ENCODE measurements at regions not wholly inside any gene's neighbourhood (a gene's known extent, or its start where the extent isn't known, plus 50 kb on each side); places are given as distances from the start of the nearest gene placed in this dataset.
A peak's percentile ranks its signal among the peaks of the same experiment; 100 is the strongest.

- Histone ChIP-seq H3K27me3 (no peaks in the 10 kb centered on the region), H3K4me3 (no peak overlapping the region), H3K9me3 (no peaks in the 10 kb centered on the region), H3K36me3 (no peaks in the 10 kb centered on the region)
- DNase-seq = no peak
These were observed 350.8 kb downstream of the FBXO8 start for GRCh38 chr4:173932701-173933100.

GRCh38 chr4:173930329-173930967, 353.0 kb downstream of the FBXO8 start:
- H3K4me3 ChIP-seq = no peak overlapping the region
- H3K36me3 ChIP-seq = no peaks in the 10 kb centered on the region
- no peaks in the 10 kb centered on the region for H3K27me3 ChIP-seq
- DNase-seq = no peak
- H3K9me3 ChIP-seq = no peaks in the 10 kb centered on the region

DNA sequence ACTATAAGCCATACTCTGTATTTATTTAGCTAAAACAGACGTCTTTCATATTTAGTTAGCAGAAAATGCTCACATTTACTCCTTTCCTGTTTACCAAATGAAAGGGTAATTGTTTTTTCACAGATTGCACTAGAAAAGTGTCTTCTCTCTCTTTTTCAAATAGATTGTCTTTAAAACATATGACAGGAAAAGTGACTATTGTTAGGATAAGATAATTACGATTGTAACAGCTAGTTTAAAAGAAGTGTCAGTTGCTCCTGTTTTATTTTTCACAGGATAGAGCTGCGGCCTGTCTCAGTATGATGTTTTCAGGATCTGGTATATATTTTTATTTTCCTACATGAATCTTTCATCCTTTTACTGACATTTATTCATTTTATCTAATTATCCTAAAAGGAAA, 353.5 kb downstream of the FBXO8 start:
- Histone ChIP-seq H3K27me3 (no peaks in the 10 kb centered on the region), H3K36me3 (no peaks in the 10 kb centered on the region), H3K9me3 (no peaks in the 10 kb centered on the region), H3K4me3 (no peak overlapping the region)
- DNase-seq = no peak

DNA sequence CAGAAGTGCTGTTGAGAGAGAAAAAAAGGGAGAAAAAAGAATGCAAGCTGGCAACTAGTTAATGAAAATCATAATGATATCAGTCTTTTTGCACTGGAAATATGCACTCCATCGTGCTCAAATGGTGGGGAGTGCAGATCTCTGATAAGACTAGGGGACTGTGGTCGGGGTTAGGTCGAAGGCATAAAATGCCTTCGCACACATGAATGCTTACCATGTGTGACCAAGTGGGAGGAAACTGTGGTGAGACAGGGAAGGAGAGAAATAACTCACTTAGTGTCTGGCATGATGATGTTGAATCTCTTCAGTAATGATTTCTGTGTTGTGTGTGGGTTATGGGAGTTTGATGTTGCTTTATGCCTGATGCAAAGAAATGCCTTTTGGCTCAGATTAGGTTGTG, 358.9 kb downstream of the FBXO8 start:
- H3K36me3 ChIP-seq = no peaks in the 10 kb centered on the region
- H3K27me3 ChIP-seq = no peaks in the 10 kb centered on the region
- no peaks in the 10 kb centered on the region for H3K9me3 ChIP-seq
- no peak overlapping the region for H3K4me3 ChIP-seq
- DNase-seq = no peak

DNA sequence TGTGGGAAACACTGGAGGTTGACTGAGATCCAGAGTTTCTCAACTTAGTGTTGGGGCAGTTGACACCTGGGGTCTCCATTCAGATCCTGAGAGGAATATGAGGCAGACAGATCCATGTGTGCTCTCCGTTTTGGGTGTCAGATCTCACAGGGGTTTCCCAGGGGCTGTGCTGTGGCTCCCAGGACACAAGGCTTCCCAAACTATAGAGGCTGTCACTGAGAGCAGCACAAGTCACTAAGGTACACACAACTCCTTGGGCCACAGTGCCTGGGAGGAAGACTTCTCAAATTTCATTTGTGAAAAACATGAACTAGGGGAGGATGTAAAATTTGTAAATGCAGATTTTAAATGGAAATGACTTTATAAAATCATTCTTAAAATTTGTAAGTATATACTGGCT, 363.6 kb downstream of the FBXO8 start:
- no peak overlapping the region for H3K4me3 ChIP-seq
- no peaks in the 10 kb centered on the region for H3K27me3 ChIP-seq
- no peaks in the 10 kb centered on the region for H3K9me3 ChIP-seq
- no peaks in the 10 kb centered on the region for H3K36me3 ChIP-seq
- DNase-seq = no peak

GRCh38 chr4:173919196-173919595, 364.3 kb downstream of the FBXO8 start:
- DNase-seq = no peak
- H3K4me3 ChIP-seq = no peak overlapping the region

DNA sequence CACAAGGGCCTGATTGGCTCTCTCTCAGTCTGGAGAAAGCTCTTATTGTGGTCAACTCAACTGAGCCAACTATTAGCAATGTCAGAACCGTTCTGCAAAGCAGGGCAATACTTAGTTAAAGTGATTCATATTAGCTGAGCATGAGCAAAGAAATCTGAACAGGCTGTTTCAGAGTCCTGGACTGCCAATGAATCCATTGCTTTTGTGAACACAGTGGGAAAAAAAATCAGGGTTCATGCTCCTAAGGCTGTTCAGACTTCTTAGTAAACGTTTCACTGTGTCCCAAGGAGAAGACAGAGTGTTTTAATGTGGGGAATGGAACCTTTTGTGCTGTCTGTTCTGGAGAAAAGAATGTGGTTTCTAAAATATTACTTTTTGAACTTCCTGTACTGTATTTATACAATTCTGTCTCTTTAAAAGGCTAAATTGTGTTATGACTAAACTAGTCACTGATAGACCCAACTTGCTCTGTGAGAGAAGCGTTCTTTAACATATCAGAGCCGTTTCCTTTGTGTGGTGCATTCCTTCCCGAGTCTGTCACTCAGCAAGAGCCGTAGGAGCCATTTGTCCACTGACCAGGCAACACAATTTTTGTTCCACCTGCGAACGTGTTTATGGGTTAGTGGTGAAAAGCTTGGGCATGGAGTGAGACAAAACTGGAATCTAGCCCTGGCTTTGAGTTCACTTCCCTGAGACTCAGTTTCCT, 366.1 kb downstream of the FBXO8 start:
- H3K27me3 ChIP-seq = no peaks in the 10 kb centered on the region
- peak; percentile 4 for DNase-seq
- no peak overlapping the region for H3K4me3 ChIP-seq
- no peaks in the 10 kb centered on the region for H3K9me3 ChIP-seq
- no peaks in the 10 kb centered on the region for H3K36me3 ChIP-seq

More at GRCh38 chr4:173919196-173919595, 364.3 kb downstream of the FBXO8 start:
- Histone ChIP-seq H3K9me3 (no peaks in the 10 kb centered on the region), H3K27me3 (no peaks in the 10 kb centered on the region), H3K36me3 (no peaks in the 10 kb centered on the region)

DNA sequence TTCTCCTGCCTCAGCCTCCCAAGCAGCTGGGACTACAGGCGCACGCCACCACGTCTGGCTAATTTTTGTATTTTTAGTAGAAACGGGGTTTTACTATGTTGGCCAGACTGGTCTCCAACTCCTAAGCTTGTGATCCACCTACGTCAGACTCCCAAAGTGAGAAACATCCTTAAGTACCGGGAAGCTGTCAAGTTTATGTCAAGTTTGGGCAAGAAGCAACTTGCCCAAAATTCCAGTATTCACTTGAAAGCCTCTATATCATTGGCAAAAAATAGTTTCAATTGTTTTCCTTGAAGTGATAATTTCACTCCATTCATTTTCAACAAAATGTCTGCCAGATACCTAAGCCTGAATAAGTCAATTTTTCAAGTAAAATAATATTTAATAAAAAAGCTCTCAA, 370.0 kb downstream of the FBXO8 start:
- Histone ChIP-seq H3K27me3 (no peaks in the 10 kb centered on the region), H3K4me3 (no peak overlapping the region), H3K9me3 (no peaks in the 10 kb centered on the region), H3K36me3 (no peaks in the 10 kb centered on the region)
- DNase-seq = no peak

GRCh38 chr4:173912384-173912783, 371.1 kb downstream of the FBXO8 start:
- no peaks in the 10 kb centered on the region for H3K36me3 ChIP-seq
- H3K4me3 ChIP-seq = no peak overlapping the region
- H3K27me3 ChIP-seq = no peaks in the 10 kb centered on the region
- no peaks in the 10 kb centered on the region for H3K9me3 ChIP-seq
- DNase-seq = no peak

DNA sequence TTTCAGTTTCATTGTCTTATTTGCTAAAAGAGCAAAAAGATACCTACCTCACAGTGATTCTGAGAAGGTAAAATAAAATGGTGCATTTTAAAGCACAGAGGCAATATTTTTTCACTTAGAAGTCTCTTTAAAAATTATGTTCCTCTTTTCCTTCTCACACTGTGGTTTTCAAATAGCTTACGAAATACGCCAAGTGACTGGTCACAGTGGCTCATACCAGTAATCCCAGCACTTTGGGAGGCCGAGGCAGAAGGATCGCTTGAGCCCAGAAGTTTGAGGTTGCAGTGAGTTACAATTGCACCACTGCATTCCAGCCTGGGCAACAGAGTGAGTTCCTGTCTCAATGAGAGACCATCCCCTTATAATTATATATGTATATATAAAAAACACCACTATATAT, 372.6 kb downstream of the FBXO8 start:
- Histone ChIP-seq H3K27me3 (no peaks in the 10 kb centered on the region), H3K36me3 (no peaks in the 10 kb centered on the region), H3K9me3 (no peaks in the 10 kb centered on the region), H3K4me3 (no peak overlapping the region)
- DNase-seq = no peak

DNA sequence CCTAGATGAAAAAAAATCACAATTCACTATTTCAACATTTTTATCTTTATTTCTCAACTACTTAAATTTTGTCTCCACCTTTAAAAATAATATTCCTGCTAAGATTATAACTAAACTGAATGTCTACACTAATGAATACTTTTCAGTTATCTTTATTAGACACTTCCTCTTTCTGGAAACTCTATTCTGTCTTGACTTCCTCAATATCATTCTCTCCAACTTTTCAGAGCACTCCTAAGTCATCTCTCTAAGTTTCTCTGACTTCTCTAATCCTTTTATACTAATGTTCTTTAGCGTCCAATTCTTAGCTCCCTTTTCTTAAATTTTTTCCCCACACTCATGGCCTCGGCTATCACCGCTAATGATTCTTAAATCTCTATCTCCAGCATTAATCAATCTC, 374.2 kb downstream of the FBXO8 start:
- Histone ChIP-seq H3K36me3 (no peaks in the 10 kb centered on the region), H3K4me3 (no peak overlapping the region), H3K9me3 (no peaks in the 10 kb centered on the region), H3K27me3 (no peaks in the 10 kb centered on the region)
- DNase-seq = no peak

DNA sequence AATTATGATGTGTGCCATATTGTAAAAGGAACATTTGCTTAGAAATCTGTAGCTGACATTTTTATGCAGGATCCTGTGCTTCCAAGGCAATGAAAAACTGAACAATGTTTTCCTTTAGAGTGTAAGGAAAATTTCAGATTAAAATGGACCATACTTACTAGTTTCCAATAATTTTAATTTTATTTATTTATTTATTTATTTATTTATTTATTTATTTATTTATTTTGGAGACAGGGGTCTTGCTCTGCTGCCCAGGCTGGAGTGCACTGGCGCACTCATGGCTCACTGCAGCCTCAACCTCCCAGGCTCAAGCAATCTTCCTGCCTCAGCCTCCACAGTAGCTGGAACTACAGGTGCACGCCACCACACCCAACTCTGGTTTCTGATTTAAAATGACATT, 369.8 kb upstream of the HAND2 start:
- no peaks in the 10 kb centered on the region for H3K27me3 ChIP-seq
- no peak overlapping the region for H3K4me3 ChIP-seq
- no peaks in the 10 kb centered on the region for H3K9me3 ChIP-seq
- no peaks in the 10 kb centered on the region for H3K36me3 ChIP-seq
- no peak for DNase-seq

- Histone ChIP-seq H3K36me3 (no peaks in the 10 kb centered on the region), H3K9me3 (no peaks in the 10 kb centered on the region), H3K4me3 (no peak overlapping the region), H3K27me3 (no peaks in the 10 kb centered on the region)
- no peak for DNase-seq
These were observed 361.0 kb upstream of the HAND2 start for GRCh38 chr4:173891072-173891471.

- H3K9me3 ChIP-seq = no peaks in the 10 kb centered on the region
- no peak overlapping the region for H3K4me3 ChIP-seq
- H3K36me3 ChIP-seq = no peaks in the 10 kb centered on the region
- peak; percentile 17 for DNase-seq
- H3K27me3 ChIP-seq = no peaks in the 10 kb centered on the region
These were observed 353.8 kb upstream of the HAND2 start for GRCh38 chr4:173883821-173884220.

DNA sequence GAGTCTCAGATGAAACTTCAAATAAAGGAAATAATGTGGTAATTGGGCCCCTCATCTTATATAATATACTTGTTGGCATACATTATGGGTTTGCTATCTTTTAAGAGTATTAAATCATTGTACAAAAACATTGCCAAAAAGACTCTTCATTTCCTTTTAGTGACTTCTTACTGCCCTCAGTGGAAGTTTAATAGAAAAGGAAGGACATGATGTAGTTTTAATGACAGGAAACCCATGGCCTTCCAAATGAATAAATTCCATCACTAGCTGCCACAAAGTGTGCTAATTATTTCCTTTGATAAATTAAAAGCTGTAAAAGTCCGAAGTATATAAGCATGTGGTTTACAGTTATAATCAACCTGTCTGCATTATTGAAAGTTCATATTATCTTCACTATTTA, 350.9 kb upstream of the HAND2 start:
- no peaks in the 10 kb centered on the region for H3K9me3 ChIP-seq
- no peak overlapping the region for H3K4me3 ChIP-seq
- no peaks in the 10 kb centered on the region for H3K36me3 ChIP-seq
- DNase-seq = no peak
- H3K27me3 ChIP-seq = no peaks in the 10 kb centered on the region

GRCh38 chr4:173879509-173879908, 349.5 kb upstream of the HAND2 start:
- no peaks in the 10 kb centered on the region for H3K36me3 ChIP-seq
- H3K9me3 ChIP-seq = no peaks in the 10 kb centered on the region
- no peak for DNase-seq
- no peaks in the 10 kb centered on the region for H3K27me3 ChIP-seq
- H3K4me3 ChIP-seq = no peak overlapping the region

- no peaks in the 10 kb centered on the region for H3K36me3 ChIP-seq
- H3K27me3 ChIP-seq = no peaks in the 10 kb centered on the region
- H3K4me3 ChIP-seq = no peak overlapping the region
- H3K9me3 ChIP-seq = no peaks in the 10 kb centered on the region
- DNase-seq = no peak
These were observed 348.7 kb upstream of the HAND2 start for GRCh38 chr4:173878701-173879100.

DNA sequence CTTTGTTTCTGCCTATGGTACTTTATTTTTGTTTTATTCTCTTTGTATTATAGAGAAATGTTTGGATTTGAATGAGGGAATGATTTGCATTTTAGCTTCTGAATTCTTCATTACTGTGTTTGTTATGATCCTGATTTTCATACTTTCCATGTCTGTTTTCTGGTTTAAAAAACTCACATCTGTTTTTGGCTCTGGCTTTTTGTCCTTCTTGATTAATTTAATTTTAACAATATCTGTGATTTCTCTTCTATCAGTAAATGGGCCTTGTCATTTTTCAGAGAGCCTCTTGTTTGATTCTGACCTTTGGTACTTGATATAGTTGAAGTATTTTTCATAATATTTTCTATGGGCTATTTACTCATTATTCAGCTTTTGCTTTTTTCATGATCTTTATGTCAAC, 341.6 kb upstream of the HAND2 start:
- DNase-seq = no peak
- no peaks in the 10 kb centered on the region for H3K36me3 ChIP-seq
- no peaks in the 10 kb centered on the region for H3K27me3 ChIP-seq
- no peak overlapping the region for H3K4me3 ChIP-seq
- no peaks in the 10 kb centered on the region for H3K9me3 ChIP-seq

Data from MG63 (cell line).